D721Med (cell line): ENCODE measurements at regions not wholly inside any gene's neighbourhood (a gene's known extent, or its start where the extent isn't known, plus 50 kb on each side); places are given as distances from the start of the nearest gene placed in this dataset.
"Not testable (repeated sequence)": the region's sequence is repeated elsewhere in the genome, so short reads cannot be mapped to it uniquely, and the experiment has no call there.

ENCODE experiments used
- DNase-seq: peaks from one replicate; pipeline ENCODE4 v3.0.0; 2011; ENCODE audit warnings: low spot score; ENCODE audit not compliant: insufficient read length
- FAIRE-seq: peaks from 2 replicates; lab custom pipeline; 2011; peaks lifted over from hg19 to GRCh38; lab: Jason Lieb, UNC
- TF ChIP-seq, protein P1 (sequence below): IDR thresholded peaks from 2 replicates; pipeline ENCODE4 v1.5.1; 2012; ENCODE audit warnings: mild to moderate bottlenecking, control low read depth; ENCODE audit not compliant: insufficient read depth; ENCODE audit errors: missing control alignments

DNA sequence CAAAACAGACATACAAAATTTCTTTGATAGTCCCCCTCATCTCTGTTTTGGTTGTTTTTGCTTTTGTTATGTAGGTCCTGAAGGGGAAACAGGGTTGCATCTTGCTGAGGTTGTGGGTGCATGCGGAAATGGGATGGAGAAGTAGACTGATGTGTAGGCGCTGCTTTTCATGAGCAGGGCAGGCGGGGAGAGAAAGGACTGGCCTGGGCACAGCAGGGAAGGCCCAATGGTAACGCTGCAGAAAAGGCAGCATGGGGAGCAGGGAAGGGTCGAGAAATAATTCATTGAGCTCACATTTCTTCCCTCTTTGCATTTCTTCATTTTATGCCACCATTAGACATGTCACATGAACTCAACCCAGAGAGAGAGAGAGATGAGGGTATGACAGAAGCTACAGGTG, 74.3 kb upstream of the CCN2 start:
- no peak for DNase-seq
- no peak for FAIRE-seq
- TF ChIP-seq, protein P1, sequence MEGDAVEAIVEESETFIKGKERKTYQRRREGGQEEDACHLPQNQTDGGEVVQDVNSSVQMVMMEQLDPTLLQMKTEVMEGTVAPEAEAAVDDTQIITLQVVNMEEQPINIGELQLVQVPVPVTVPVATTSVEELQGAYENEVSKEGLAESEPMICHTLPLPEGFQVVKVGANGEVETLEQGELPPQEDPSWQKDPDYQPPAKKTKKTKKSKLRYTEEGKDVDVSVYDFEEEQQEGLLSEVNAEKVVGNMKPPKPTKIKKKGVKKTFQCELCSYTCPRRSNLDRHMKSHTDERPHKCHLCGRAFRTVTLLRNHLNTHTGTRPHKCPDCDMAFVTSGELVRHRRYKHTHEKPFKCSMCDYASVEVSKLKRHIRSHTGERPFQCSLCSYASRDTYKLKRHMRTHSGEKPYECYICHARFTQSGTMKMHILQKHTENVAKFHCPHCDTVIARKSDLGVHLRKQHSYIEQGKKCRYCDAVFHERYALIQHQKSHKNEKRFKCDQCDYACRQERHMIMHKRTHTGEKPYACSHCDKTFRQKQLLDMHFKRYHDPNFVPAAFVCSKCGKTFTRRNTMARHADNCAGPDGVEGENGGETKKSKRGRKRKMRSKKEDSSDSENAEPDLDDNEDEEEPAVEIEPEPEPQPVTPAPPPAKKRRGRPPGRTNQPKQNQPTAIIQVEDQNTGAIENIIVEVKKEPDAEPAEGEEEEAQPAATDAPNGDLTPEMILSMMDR = no peak

GRCh38 chr6:132023490-132023889, 72.3 kb upstream of the CCN2 start:
- TF ChIP-seq, protein P1 = no peak
- DNase-seq (no peak), FAIRE-seq (no peak)

DNA sequence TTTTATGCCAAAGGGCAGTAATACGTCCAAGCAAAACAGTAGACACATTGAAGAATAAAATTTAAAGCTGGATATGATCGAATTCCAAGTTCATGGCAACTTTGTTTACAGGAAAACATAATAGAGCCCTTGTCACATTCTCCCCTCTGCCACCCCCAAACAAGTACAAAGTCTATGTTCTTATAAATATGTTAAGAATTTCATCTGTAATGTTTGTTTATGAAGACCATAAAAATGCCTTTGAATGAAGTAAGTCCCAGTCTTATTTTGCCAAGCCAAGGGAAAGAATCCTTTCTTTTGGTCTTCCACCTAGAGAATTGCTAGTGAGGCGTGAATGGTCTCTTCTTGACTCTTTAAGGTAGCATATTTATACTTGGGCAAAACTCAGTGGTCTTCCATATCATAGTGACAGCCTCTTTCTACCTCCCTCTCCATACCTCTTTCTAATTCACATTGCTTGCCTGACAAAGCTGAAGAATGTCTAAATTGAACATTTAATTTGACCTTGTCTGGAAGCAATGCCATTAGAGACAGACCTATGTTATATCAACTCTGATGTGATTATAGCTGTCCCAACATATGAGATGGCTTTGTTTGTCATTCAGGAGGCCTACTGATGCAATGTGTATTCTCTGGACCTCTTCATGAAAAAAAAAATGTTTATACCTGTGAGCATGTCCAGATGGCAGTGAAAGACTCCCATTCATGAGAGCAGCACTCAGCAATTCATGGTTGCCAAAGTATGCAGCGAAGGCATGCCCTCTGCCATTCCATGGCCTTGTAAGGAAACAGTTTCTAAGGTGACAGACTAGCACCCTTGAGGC, 70.6 kb upstream of the CCN2 start:
- no peak for FAIRE-seq
- DNase-seq = no peak
- TF ChIP-seq, protein P1 = no peak

- not testable (repeated sequence) for DNase-seq, FAIRE-seq
Measured at GRCh38 chr6:132020918-132021317, 69.7 kb upstream of the CCN2 start.

DNA sequence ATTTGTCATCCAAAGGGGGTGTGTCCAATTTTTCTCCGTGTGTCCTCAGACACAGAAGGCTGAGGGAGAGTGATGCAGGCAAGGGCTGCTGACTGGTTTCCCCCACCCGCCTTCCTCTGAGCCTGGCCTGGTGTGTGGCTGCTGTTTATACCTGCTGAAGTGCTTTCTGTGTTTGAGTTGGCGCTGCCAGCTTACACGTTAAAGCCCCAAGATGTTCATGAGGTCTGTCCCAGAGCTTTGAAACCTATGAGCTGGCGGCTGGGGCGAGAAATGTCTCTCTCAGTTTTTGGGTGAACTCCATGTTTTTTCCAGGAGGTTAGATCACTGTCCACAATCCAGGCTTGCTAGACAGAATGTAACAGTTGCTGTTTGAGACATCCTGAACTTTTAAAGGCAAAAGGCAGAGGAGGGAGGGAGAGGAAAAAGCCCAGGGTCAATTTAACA, 69.0 kb upstream of the CCN2 start:
- FAIRE-seq = no peak
- TF ChIP-seq, protein P1 = no peak

GRCh38 chr6:132019586-132019985, 68.4 kb upstream of the CCN2 start:
- no peak for FAIRE-seq
- DNase-seq = no peak
- TF ChIP-seq, protein P1 = no peak

More for the DNA sequence above, 69.0 kb upstream of the CCN2 start:
- no peak for DNase-seq

DNA sequence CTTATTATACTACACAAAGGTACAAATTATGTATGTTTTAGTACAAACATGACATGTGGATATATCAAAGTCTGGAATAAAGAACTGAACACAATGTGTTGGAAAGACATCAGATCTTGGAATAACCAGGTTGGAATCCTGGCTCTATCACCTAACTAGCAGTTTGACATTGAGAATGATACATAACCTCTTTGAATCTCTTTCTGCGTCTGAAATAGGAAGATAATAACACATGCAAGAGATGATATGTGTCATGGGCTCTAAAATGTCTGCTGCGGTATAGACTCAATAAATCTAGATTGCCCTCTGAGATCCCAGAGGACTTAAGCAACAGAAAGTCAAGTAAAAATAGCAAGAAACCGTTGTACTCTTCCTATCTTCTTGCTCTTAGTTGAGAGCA, 66.8 kb upstream of the CCN2 start:
- DNase-seq (no peak), FAIRE-seq (no peak)
- TF ChIP-seq, protein P1 = no peak

GRCh38 chr6:132016396-132016795, 65.2 kb upstream of the CCN2 start:
- TF ChIP-seq, protein P1 = no peak
- DNase-seq (no peak), FAIRE-seq (no peak)
